ENCODE measurements at regions not wholly inside any gene's neighbourhood (a gene's known extent, or its start where the extent isn't known, plus 50 kb on each side); places are given as distances from the start of the nearest gene placed in this dataset.

DNA sequence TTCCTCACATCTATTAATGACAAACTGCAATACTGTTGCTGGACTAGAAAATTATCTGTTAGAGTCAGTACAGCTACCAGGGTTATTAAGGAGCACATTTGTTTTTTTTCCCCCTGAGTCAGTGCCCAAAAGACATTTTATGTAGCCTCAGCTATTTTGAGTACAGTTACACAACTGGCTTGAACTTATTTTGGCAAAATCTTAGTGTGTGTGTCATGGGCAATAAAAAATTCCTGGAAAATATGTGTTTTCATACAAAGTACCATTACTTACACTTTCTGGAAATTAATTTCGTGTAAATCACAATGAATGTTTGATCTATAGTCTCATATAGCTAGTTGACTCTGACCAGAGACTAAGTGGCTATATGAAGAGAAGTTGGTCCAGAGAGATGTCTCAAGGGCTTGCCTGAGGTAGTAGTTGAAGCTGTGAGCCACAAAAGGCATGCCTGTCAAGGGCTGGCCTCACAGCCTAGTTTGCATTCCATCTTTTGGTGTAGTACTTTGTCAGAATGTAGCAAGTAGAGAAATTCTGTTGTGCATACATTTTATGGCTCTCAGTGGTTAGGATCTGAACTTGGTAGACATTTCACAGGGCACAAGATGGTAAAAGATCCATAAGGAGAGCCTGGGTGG is 283.4 kb downstream of the MTX2 start:
- TF ChIP-seq, protein P1, sequence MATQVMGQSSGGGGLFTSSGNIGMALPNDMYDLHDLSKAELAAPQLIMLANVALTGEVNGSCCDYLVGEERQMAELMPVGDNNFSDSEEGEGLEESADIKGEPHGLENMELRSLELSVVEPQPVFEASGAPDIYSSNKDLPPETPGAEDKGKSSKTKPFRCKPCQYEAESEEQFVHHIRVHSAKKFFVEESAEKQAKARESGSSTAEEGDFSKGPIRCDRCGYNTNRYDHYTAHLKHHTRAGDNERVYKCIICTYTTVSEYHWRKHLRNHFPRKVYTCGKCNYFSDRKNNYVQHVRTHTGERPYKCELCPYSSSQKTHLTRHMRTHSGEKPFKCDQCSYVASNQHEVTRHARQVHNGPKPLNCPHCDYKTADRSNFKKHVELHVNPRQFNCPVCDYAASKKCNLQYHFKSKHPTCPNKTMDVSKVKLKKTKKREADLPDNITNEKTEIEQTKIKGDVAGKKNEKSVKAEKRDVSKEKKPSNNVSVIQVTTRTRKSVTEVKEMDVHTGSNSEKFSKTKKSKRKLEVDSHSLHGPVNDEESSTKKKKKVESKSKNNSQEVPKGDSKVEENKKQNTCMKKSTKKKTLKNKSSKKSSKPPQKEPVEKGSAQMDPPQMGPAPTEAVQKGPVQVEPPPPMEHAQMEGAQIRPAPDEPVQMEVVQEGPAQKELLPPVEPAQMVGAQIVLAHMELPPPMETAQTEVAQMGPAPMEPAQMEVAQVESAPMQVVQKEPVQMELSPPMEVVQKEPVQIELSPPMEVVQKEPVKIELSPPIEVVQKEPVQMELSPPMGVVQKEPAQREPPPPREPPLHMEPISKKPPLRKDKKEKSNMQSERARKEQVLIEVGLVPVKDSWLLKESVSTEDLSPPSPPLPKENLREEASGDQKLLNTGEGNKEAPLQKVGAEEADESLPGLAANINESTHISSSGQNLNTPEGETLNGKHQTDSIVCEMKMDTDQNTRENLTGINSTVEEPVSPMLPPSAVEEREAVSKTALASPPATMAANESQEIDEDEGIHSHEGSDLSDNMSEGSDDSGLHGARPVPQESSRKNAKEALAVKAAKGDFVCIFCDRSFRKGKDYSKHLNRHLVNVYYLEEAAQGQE (IDR thresholded peaks at IDR 0.05; ENCODE audit: low read depth): no peak
- no peak for TF ChIP-seq TAF1 (IDR thresholded peaks at IDR 0.05; ENCODE audit: low read depth)
- TF ChIP-seq EP300 (IDR thresholded peaks at IDR 0.05; ENCODE audit: borderline replicate concordance): no peak
- TF ChIP-seq FOXM1 (IDR thresholded peaks at IDR 0.05; ENCODE audit: borderline replicate concordance, low read depth): no peak
- TF ChIP-seq TCF12 (IDR thresholded peaks at IDR 0.05; ENCODE audit: low read depth): no peak
- no peak for TF ChIP-seq CREB1 (IDR thresholded peaks at IDR 0.05; ENCODE audit: low read depth)
- TF ChIP-seq TEAD4 (IDR thresholded peaks at IDR 0.05): no peak
- TF ChIP-seq CEBPB (IDR thresholded peaks at IDR 0.05): no peak
- TF ChIP-seq, protein P2, sequence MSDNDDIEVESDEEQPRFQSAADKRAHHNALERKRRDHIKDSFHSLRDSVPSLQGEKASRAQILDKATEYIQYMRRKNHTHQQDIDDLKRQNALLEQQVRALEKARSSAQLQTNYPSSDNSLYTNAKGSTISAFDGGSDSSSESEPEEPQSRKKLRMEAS (IDR thresholded peaks at IDR 0.05): no peak
- no peak for TF ChIP-seq ZBTB7A (IDR thresholded peaks at IDR 0.05; ENCODE audit: low read depth)
- TF ChIP-seq, protein P3, sequence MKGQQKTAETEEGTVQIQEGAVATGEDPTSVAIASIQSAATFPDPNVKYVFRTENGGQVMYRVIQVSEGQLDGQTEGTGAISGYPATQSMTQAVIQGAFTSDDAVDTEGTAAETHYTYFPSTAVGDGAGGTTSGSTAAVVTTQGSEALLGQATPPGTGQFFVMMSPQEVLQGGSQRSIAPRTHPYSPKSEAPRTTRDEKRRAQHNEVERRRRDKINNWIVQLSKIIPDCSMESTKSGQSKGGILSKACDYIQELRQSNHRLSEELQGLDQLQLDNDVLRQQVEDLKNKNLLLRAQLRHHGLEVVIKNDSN (IDR thresholded peaks at IDR 0.05): no peak
